Body of pancreas (tissue), 4 donors: ENCODE measurements at regions not wholly inside any gene's neighbourhood (a gene's known extent, or its start where the extent isn't known, plus 50 kb on each side); places are given as distances from the start of the nearest gene placed in this dataset.

Experiments used
- ATAC-seq: fragments of 150-250 bp; one replicate; pipeline ENCODE4 v1.9.1; 2016
- DNase-seq, 4 donors: peaks; one replicate each; pipeline ENCODE4 v3.0.0-alpha.2; 2019
- H3K27ac ChIP-seq, 4 donors: fragments of 200-600 bp; sonication (generic); 1 replicate in 3 of 4; 2 replicates in 1 of 4; pipeline versions ENCODE4 v1.5.1 to v1.6.1; 2016 to 2019; ENCODE audit warnings: mild to moderate bottlenecking in 1 of 4, mixed read lengths in 1 of 4, moderate library complexity in 1 of 4
- H3K27me3 ChIP-seq, 2 donors: fragments of 200-600 bp; sonication (generic); one replicate each; pipeline ENCODE4 v1.6.0; 2016; ENCODE audit warnings: mild to moderate bottlenecking in 1 of 2
- H3K36me3 ChIP-seq, 2 donors: fragments of 200-600 bp; sonication (generic); replicated peaks in 1 of 2; 2 replicates each; pipeline ENCODE4 v1.5.1; 2016; ENCODE audit warnings: low read depth in 2 of 2; ENCODE audit not compliant: insufficient read depth in 1 of 2
- H3K4me1 ChIP-seq: fragments of 200-600 bp; sonication (generic); one replicate; pipeline ENCODE4 v1.6.0; 2016
- H3K4me3 ChIP-seq, 2 donors: fragments of 200-600 bp; sonication (generic); 1 replicate in 1 of 2; 2 replicates in 1 of 2; pipeline ENCODE4 v1.5.1; 2016 to 2019
- H3K9me3 ChIP-seq, 3 donors: fragments of 200-600 bp; sonication (generic); 1 replicate in 2 of 3; 2 replicates in 1 of 3; pipeline ENCODE4 v1.5.1; 2016
- CTCF ChIP-seq, 7 experiments: fragments of 450-650 bp in 4 of 7; fragments of 200-600 bp in 3 of 7; sonication (generic) in 3 of 7; IDR thresholded peaks; one replicate each; pipeline ENCODE4 v1.5.1; 2016 to 2019; ENCODE audit warnings: antibody characterized with exemption in 7 of 7
- POLR2A ChIP-seq, 3 donors: fragments of 450-650 bp; IDR thresholded peaks; one replicate each; pipeline ENCODE4 v1.6.1; 2016; ENCODE audit warnings: antibody characterized with exemption in 3 of 3, mild to moderate bottlenecking in 2 of 3
- WGBS, 2 donors: methylation state at CpG; one replicate each; pipeline ENCODE4 v1.1.5; 2017; 5-methylcytosine and 5-hydroxymethylcytosine counted together
- intact Hi-C: fragments of 100-400 bp; cut with DNase I; formaldehyde crosslinking; loops from one replicate; pipeline ENCODE4 v1.15.1; 2023

- TF ChIP-seq POLR2A (IDR thresholded peaks at IDR 0.05) (no peak), CTCF (IDR thresholded peaks at IDR 0.05) (no peak)
- Histone ChIP-seq H3K27me3 (no peaks in the 10 kb centered on the region), H3K9me3 (no peaks in the 10 kb centered on the region), H3K36me3 (no peaks in the 10 kb centered on the region), H3K27ac (no peak overlapping the region), H3K4me1 (no peaks in the 10 kb centered on the region), H3K4me3 (no peak overlapping the region)
- 63 to 72% methylated on average over 1 of the region's 1 CpG for WGBS, 2 donors
- intact Hi-C loops: no loop called here
- ATAC-seq (no peak), DNase-seq (no peak)
Observed at GRCh38 chr4:126445596-126445995, 1130.8 kb downstream of the FAT4 start.

- H3K9me3 ChIP-seq: no peaks in the 10 kb centered on the region
- WGBS, 2 donors: 69 to 78% methylated on average over 2 of the region's 2 CpGs
Observed at GRCh38 chr4:126446917-126447316, 1132.2 kb downstream of the FAT4 start.

GRCh38 chr4:126448086-126448845 is 1133.5 kb downstream of the FAT4 start:
- intact Hi-C loops: no loop called here
- Histone ChIP-seq H3K27ac (no peak overlapping the region), H3K9me3 (no peaks in the 10 kb centered on the region), H3K27me3 (no peaks in the 10 kb centered on the region), H3K4me1 (no peaks in the 10 kb centered on the region), H3K36me3 (no peaks in the 10 kb centered on the region), H3K4me3 (no peak overlapping the region)
- no peak for TF ChIP-seq CTCF (IDR thresholded peaks at IDR 0.05)
- TF ChIP-seq POLR2A (IDR thresholded peaks at IDR 0.05): no peak
- WGBS, 2 donors: 63 to 65% methylated on average over 7 of the region's 7 CpGs
- no peak for DNase-seq
- ATAC-seq: no peak

More at GRCh38 chr4:126446917-126447316, 1132.2 kb downstream of the FAT4 start:
- DNase-seq (no peak), ATAC-seq (no peak)
- Histone ChIP-seq H3K27ac (no peak overlapping the region), H3K27me3 (no peaks in the 10 kb centered on the region), H3K4me3 (no peak overlapping the region), H3K4me1 (no peaks in the 10 kb centered on the region), H3K36me3 (no peaks in the 10 kb centered on the region)
- intact Hi-C loops: no loop called here
- no peak for TF ChIP-seq CTCF (IDR thresholded peaks at IDR 0.05)
- no peak for TF ChIP-seq POLR2A (IDR thresholded peaks at IDR 0.05)

GRCh38 chr4:126451237-126451873 is 1136.6 kb downstream of the FAT4 start:
- H3K4me1 ChIP-seq: no peaks in the 10 kb centered on the region
- H3K4me3 ChIP-seq: no peak overlapping the region
- ATAC-seq: no peak
- 58 to 64% methylated on average over 2 of the region's 2 CpGs for WGBS, 2 donors
- intact Hi-C loops: no loop called here
- H3K27me3 ChIP-seq: no peaks in the 10 kb centered on the region
- H3K27ac ChIP-seq: no peak overlapping the region
- no peaks in the 10 kb centered on the region for H3K9me3 ChIP-seq
- no peak for DNase-seq
- TF ChIP-seq CTCF (IDR thresholded peaks at IDR 0.05) (no peak), POLR2A (IDR thresholded peaks at IDR 0.05) (no peak)
- no peaks in the 10 kb centered on the region for H3K36me3 ChIP-seq
